ENCODE measurements at regions not wholly inside any gene's neighbourhood (a gene's known extent, or its start where the extent isn't known, plus 50 kb on each side); places are given as distances from the start of the nearest gene placed in this dataset.

DNA sequence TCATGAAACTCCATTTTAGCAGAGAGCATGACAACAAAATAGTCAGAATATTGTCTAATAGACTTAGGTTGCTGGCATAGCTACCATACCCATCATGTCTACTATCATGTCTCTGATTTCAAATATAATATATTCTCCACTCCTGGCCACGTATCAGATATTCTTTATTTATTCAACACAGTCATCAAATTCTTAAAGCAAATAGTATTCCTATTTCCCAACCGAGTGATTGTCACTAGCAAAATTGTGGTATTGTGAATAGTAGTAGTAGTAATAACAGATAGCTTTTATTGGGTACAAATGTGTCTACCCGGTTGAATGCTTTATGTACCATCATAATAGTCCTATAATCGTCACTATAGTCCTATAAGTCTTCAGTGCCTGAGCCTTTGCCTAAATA, 918.6 kb downstream of the KCNMA1 start:
- TF ChIP-seq RAD21 (IDR thresholded peaks at IDR 0.05), result no peak
- H3K27ac ChIP-seq (ENCODE audit: low read depth in 1 of 2, low read length in 2 of 2), result no peak overlapping the region
- no peaks in the 10 kb centered on the region for H3K9me3 ChIP-seq (ENCODE audit: control insufficient read depth in 4 of 4, low read length in 3 of 4)
- no peak overlapping the region for H3K4me3 ChIP-seq (ENCODE audit: low read depth in 1 of 3, low read length in 3 of 3)
- WGBS, result 62% methylated on average over 4 of the region's 4 CpGs
- H3K27me3 ChIP-seq (ENCODE audit: control insufficient read depth in 4 of 4, insufficient read depth in 4 of 4, low read length in 3 of 4), result peaks cover 0 to 4% (median 1%) of the 10 kb centered on the region in 4 donors
- DNase-seq (ENCODE audit: low spot score), result no peak
- no peaks in the 10 kb centered on the region for H3K36me3 ChIP-seq (ENCODE audit: control insufficient read depth in 4 of 4, insufficient read depth in 3 of 4, low read depth in 1 of 4, low read length in 3 of 4)
- no peaks in the 10 kb centered on the region for H3K4me1 ChIP-seq (ENCODE audit: control insufficient read depth in 4 of 4, insufficient read depth in 4 of 4, low read length in 3 of 4)
- no peak overlapping the region for H3K9ac ChIP-seq (ENCODE audit: low read depth in 1 of 2, low read length in 2 of 2)

DNA sequence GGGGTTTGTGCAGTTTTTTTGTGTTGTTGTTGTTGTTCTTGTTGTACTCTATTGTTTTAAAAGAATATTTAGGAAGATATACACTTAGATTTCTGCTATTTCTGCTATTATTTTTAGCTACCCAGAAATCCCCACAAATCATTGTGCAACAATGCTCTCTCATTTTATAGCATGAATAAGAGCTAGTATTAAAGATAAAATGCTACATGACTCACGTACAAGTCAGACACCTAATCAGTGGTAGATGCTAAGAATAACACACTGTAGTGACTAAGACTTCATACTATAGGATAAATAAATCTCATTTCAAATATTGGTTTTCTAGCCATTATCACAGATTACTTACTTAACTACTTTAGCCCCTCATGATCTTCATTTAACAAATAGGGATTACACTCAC, 920.5 kb downstream of the KCNMA1 start:
- 71% methylated on average over 1 of the region's 1 CpG for WGBS
- Histone ChIP-seq H3K4me3 (ENCODE audit: low read depth in 1 of 3, low read length in 3 of 3) (no peak overlapping the region), H3K27ac (ENCODE audit: low read depth in 1 of 2, low read length in 2 of 2) (no peak overlapping the region), H3K4me1 (ENCODE audit: control insufficient read depth in 4 of 4, insufficient read depth in 4 of 4, low read length in 3 of 4) (no peaks in the 10 kb centered on the region), H3K9me3 (ENCODE audit: control insufficient read depth in 4 of 4, low read length in 3 of 4) (no peaks in the 10 kb centered on the region), H3K27me3 (ENCODE audit: control insufficient read depth in 4 of 4, insufficient read depth in 4 of 4, low read length in 3 of 4) (peaks cover 0 to 3% (median 0%) of the 10 kb centered on the region in 4 donors), H3K9ac (ENCODE audit: low read depth in 1 of 2, low read length in 2 of 2) (no peak overlapping the region), H3K36me3 (ENCODE audit: control insufficient read depth in 4 of 4, insufficient read depth in 3 of 4, low read depth in 1 of 4, low read length in 3 of 4) (no peaks in the 10 kb centered on the region)
- DNase-seq (ENCODE audit: low spot score), result no peak
- TF ChIP-seq, protein P1, sequence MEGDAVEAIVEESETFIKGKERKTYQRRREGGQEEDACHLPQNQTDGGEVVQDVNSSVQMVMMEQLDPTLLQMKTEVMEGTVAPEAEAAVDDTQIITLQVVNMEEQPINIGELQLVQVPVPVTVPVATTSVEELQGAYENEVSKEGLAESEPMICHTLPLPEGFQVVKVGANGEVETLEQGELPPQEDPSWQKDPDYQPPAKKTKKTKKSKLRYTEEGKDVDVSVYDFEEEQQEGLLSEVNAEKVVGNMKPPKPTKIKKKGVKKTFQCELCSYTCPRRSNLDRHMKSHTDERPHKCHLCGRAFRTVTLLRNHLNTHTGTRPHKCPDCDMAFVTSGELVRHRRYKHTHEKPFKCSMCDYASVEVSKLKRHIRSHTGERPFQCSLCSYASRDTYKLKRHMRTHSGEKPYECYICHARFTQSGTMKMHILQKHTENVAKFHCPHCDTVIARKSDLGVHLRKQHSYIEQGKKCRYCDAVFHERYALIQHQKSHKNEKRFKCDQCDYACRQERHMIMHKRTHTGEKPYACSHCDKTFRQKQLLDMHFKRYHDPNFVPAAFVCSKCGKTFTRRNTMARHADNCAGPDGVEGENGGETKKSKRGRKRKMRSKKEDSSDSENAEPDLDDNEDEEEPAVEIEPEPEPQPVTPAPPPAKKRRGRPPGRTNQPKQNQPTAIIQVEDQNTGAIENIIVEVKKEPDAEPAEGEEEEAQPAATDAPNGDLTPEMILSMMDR (IDR thresholded peaks at IDR 0.05; ENCODE audit: low read depth, low read length, missing input control), result no peak
- TF ChIP-seq, protein P2, sequence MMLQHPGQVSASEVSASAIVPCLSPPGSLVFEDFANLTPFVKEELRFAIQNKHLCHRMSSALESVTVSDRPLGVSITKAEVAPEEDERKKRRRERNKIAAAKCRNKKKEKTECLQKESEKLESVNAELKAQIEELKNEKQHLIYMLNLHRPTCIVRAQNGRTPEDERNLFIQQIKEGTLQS (IDR thresholded peaks at IDR 0.05), result no peak
- TF ChIP-seq RAD21 (IDR thresholded peaks at IDR 0.05), result no peak
- TF ChIP-seq EGR1 (IDR thresholded peaks at IDR 0.05; ENCODE audit: low read depth in 2 of 2), result no peak
- TF ChIP-seq GABPA (IDR thresholded peaks at IDR 0.05 in 1 of 2, conservative IDR thresholded peaks at IDR 0.05 in 1 of 2), result no peak
- TF ChIP-seq, protein P3, sequence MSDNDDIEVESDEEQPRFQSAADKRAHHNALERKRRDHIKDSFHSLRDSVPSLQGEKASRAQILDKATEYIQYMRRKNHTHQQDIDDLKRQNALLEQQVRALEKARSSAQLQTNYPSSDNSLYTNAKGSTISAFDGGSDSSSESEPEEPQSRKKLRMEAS (IDR thresholded peaks at IDR 0.05), result no peak

DNA sequence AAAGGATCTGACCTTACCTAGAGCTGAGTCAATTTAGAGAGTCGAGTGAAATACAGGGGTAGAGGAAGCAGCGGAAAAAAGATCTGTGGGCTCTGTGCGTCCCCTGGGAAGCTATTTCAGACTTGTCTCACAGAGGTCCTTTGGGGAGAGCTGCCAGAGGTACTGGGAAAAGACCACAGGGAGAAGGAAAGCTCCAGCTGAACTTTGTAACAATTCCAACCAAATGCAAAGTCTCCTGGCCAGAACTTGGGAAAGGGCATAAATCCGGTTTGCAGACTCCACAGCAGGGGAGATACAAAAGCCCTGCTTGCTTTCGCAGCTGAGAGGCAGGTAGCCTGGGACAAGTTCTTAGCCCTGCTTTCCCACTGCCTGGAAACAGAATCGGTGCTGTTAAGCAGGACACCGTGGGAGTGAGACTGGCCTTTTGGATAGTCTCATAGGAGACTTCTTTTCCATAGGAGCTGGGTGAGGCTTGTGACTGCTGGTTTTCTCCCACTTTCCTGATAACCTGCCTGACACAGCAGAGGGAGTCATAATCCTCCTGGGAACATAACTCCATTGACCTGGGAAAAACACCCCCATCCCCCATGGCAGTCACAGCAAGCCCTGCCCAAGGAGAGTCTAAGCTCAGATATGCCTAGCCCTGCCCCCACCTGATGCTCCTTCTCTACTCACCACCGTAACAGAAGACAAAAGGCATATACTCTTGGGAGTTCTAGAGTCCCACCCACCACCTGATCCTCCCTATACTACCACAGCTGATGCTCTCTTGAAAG, 926.2 kb downstream of the KCNMA1 start:
- Histone ChIP-seq H3K27me3 (ENCODE audit: control insufficient read depth in 4 of 4, insufficient read depth in 4 of 4, low read length in 3 of 4) (no peaks in the 10 kb centered on the region), H3K9ac (ENCODE audit: low read depth in 1 of 2, low read length in 2 of 2) (no peak overlapping the region), H3K36me3 (ENCODE audit: control insufficient read depth in 4 of 4, insufficient read depth in 3 of 4, low read depth in 1 of 4, low read length in 3 of 4) (no peaks in the 10 kb centered on the region), H3K4me1 (ENCODE audit: control insufficient read depth in 4 of 4, insufficient read depth in 4 of 4, low read length in 3 of 4) (no peaks in the 10 kb centered on the region), H3K4me3 (ENCODE audit: low read depth in 1 of 3, low read length in 3 of 3) (no peak overlapping the region), H3K9me3 (ENCODE audit: control insufficient read depth in 4 of 4, low read length in 3 of 4) (no peaks in the 10 kb centered on the region), H3K27ac (ENCODE audit: low read depth in 1 of 2, low read length in 2 of 2) (no peak overlapping the region)
- WGBS, result 62% methylated on average over 8 of the region's 8 CpGs
- no peak for DNase-seq (ENCODE audit: low spot score)
- no peak for TF ChIP-seq JUND (IDR thresholded peaks at IDR 0.05)
- TF ChIP-seq FOXA2 (IDR thresholded peaks at IDR 0.05), result no peak
- TF ChIP-seq, protein P2 (IDR thresholded peaks at IDR 0.05), result no peak
- TF ChIP-seq FOXA1 (IDR thresholded peaks at IDR 0.05), result no peak
- TF ChIP-seq RXRA (IDR thresholded peaks at IDR 0.05), result no peak
- no peak for TF ChIP-seq HNF4A (conservative IDR thresholded peaks at IDR 0.05)
- TF ChIP-seq GABPA (IDR thresholded peaks at IDR 0.05 in 1 of 2, conservative IDR thresholded peaks at IDR 0.05 in 1 of 2), result no peak
- TF ChIP-seq, protein P4, sequence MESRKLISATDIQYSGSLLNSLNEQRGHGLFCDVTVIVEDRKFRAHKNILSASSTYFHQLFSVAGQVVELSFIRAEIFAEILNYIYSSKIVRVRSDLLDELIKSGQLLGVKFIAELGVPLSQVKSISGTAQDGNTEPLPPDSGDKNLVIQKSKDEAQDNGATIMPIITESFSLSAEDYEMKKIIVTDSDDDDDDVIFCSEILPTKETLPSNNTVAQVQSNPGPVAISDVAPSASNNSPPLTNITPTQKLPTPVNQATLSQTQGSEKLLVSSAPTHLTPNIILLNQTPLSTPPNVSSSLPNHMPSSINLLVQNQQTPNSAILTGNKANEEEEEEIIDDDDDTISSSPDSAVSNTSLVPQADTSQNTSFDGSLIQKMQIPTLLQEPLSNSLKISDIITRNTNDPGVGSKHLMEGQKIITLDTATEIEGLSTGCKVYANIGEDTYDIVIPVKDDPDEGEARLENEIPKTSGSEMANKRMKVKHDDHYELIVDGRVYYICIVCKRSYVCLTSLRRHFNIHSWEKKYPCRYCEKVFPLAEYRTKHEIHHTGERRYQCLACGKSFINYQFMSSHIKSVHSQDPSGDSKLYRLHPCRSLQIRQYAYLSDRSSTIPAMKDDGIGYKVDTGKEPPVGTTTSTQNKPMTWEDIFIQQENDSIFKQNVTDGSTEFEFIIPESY (IDR thresholded peaks at IDR 0.05), result no peak
- TF ChIP-seq HNF4G (IDR thresholded peaks at IDR 0.05), result no peak
- no peak for TF ChIP-seq SP1 (IDR thresholded peaks at IDR 0.05)
